HCT116 (cell line): ENCODE measurements at regions not wholly inside any gene's neighbourhood (a gene's known extent, or its start where the extent isn't known, plus 50 kb on each side); places are given as distances from the start of the nearest gene placed in this dataset.

ENCODE experiments used
- ATAC-seq: fragments of 200-7000 bp; cut with Tn5 transposase; 2 replicates; pipeline ENCODE4 v1.9.1; 2020; ENCODE audit warnings: mild to moderate bottlenecking, moderate library complexity
- BruUV-seq: library from RNA; stranded (reverse); fragments of 400-500 nt; replicated peaks from 2 replicates; lab custom pipeline; 2021; lab: Mats Ljungman, UMichigan
- CTCF ChIA-PET: fragments of 300-600 bp; sonication (Branson Sonifier 250); formaldehyde crosslinking; loops from one replicate; lab custom pipeline; 2021; ENCODE audit warnings: antibody characterized with exemption; lab: Charles Lee
- POLR2A ChIA-PET: fragments of 300-600, 350-600 bp; sonication (Branson Sonifier 250); formaldehyde crosslinking; loops from one replicate; lab custom pipeline; 2021; ENCODE audit warnings: antibody characterized with exemption; lab: Charles Lee
- RAD21 ChIA-PET, 2 experiments: fragments of 300-600 bp; sonication (Branson Sonifier 250); formaldehyde crosslinking; loops; one replicate each; lab custom pipeline; 2023; ENCODE audit warnings: low total read pairs in 2 of 2; ENCODE audit not compliant: uncharacterized antibody in 2 of 2, unreplicated experiment in 2 of 2, low non-redundant PET in 1 of 2; lab: Charles Lee
- DNase-seq: peaks from one replicate; pipeline ENCODE4 v3.0.0-alpha.2; 2010; ENCODE audit warnings: low read depth, low spot score
- H2AFZ ChIP-seq: fragments of 200-600 bp; shearing (Covaris generic), sonication (generic); 2 replicates; pipeline ENCODE4 v1.6.1; 2017; ENCODE audit warnings: low read depth, mixed run types, mixed read lengths, antibody characterized with exemption, low read length; ENCODE audit not compliant: poor library complexity, severe bottlenecking
- H3K27ac ChIP-seq: 2 replicates; pipeline ENCODE4 v1.5.1; 2012; ENCODE audit warnings: low read depth, low read length
- H3K27me3 ChIP-seq: fragments of 200-600 bp; sonication (generic); 2 replicates; pipeline ENCODE4 v1.6.1; 2016; ENCODE audit warnings: mixed run types, low read length, mixed read lengths; ENCODE audit not compliant: insufficient read depth
- H3K36me3 ChIP-seq, 2 experiments: fragments of 200-500 bp in 1 of 2; fragments of 200-600 bp in 1 of 2; sonication (Bioruptor generic) in 1 of 2; sonication (generic) in 1 of 2; 2 replicates each; pipeline versions ENCODE4 v1.5.1 to v1.6.1; 2014 to 2016; ENCODE audit warnings: low read length in 2 of 2, inconsistent platforms in 1 of 2, mixed read lengths in 1 of 2, mixed run types in 1 of 2; ENCODE audit not compliant: insufficient read depth in 2 of 2, control insufficient read depth in 1 of 2
- H3K4me1 ChIP-seq, 2 experiments: fragments of 200-600 bp in 1 of 2; sonication (generic) in 1 of 2; 2 replicates each; pipeline versions ENCODE4 v1.5.1 to v1.6.1; 2012 to 2017; ENCODE audit warnings: low read length in 2 of 2, inconsistent platforms in 1 of 2, mild to moderate bottlenecking in 1 of 2, mixed read lengths in 1 of 2, mixed run types in 1 of 2, moderate library complexity in 1 of 2; ENCODE audit not compliant: insufficient read depth in 2 of 2, control insufficient read depth in 1 of 2
- H3K4me2 ChIP-seq: fragments of 200-600 bp; sonication (generic); 2 replicates; pipeline ENCODE4 v1.6.1; 2017; ENCODE audit warnings: mixed run types, low read length, mixed read lengths
- H3K4me3 ChIP-seq, 2 experiments: fragments of 200-600 bp in 1 of 2; sonication (generic) in 1 of 2; replicated peaks in 1 of 2; 2 replicates each; pipeline ENCODE4 v1.5.1; 2011 to 2016; ENCODE audit warnings: low read length in 2 of 2, control low read depth in 1 of 2, low read depth in 1 of 2, mild to moderate bottlenecking in 1 of 2, mixed read lengths in 1 of 2, mixed run types in 1 of 2
- H3K79me2 ChIP-seq: fragments of 200-600 bp; sonication (generic); 2 replicates; pipeline ENCODE4 v1.6.1; 2017; ENCODE audit warnings: mild to moderate bottlenecking, mixed run types, low read length, moderate library complexity, mixed read lengths; ENCODE audit not compliant: insufficient read depth
- H3K9ac ChIP-seq: fragments of 200-600 bp; sonication (generic); 2 replicates; pipeline ENCODE4 v1.6.1; 2016; ENCODE audit warnings: low read length, mixed read lengths
- H3K9me2 ChIP-seq: fragments of 200-600 bp; sonication (generic), shearing (Covaris generic); 2 replicates; pipeline ENCODE4 v1.6.1; 2017; ENCODE audit warnings: mixed run types, mild to moderate bottlenecking, moderate library complexity; ENCODE audit not compliant: insufficient read depth
- H3K9me3 ChIP-seq, 2 experiments: fragments of 200-500 bp in 1 of 2; fragments of 200-600 bp in 1 of 2; sonication (Bioruptor generic) in 1 of 2; sonication (generic) in 1 of 2; 2 replicates each; pipeline ENCODE4 v1.6.1; 2014 to 2017; ENCODE audit warnings: low read length in 2 of 2, mixed read lengths in 2 of 2, inconsistent platforms in 1 of 2, low read depth in 1 of 2, mild to moderate bottlenecking in 1 of 2, mixed run types in 1 of 2, moderate library complexity in 1 of 2; ENCODE audit not compliant: control insufficient read depth in 1 of 2, insufficient read depth in 1 of 2
- H4K20me1 ChIP-seq: fragments of 200-600 bp; sonication (generic), shearing (Covaris generic); 2 replicates; pipeline ENCODE4 v1.6.1; 2017; ENCODE audit warnings: mixed run types, mild to moderate bottlenecking, moderate library complexity; ENCODE audit not compliant: insufficient read depth
- JUND ChIP-seq: IDR thresholded peaks from 2 replicates; pipeline ENCODE4 v1.6.1; 2012
- POLR2A ChIP-seq: IDR thresholded peaks from 2 replicates; pipeline ENCODE4 v1.7.0; 2011; ENCODE audit warnings: borderline replicate concordance; ENCODE audit not compliant: insufficient read depth, insufficient read length; ENCODE audit errors: extremely low read depth
- RAD21 ChIP-seq: IDR thresholded peaks from 2 replicates; pipeline ENCODE4 v1.6.1; 2012; ENCODE audit warnings: low read depth, mild to moderate bottlenecking
- REST ChIP-seq: IDR thresholded peaks from 2 replicates; pipeline ENCODE4 v1.6.1; 2012; ENCODE audit warnings: low read depth
- ZFX ChIP-seq: fragments of 450-650 bp; IDR thresholded peaks from 2 replicates; pipeline ENCODE4 v1.6.1; 2017
- ZNF274 ChIP-seq: fragments of 200-500 bp; sonication (Bioruptor generic); IDR thresholded peaks from 2 replicates; pipeline ENCODE4 v1.6.1; 2014; ENCODE audit warnings: mild to moderate bottlenecking, low read depth, low read length, inconsistent platforms
- intact Hi-C: fragments of 100-400 bp; cut with micrococcal nuclease; formaldehyde crosslinking; loops from 2 replicates; pipeline ENCODE4 v1.10.0; 2022
- TF ChIP-seq, protein P1 (sequence below), 3 experiments: fragments of 200-600 bp in 1 of 3; sonication (generic) in 1 of 3; IDR thresholded peaks in 2 of 3; conservative IDR thresholded peaks in 1 of 3; 2 replicates each; pipeline ENCODE4 v1.5.1; 2012 to 2017; ENCODE audit warnings: low read depth in 2 of 3, low read length in 2 of 3, antibody characterized with exemption in 1 of 3, borderline replicate concordance in 1 of 3, control low read depth in 1 of 3, mild to moderate bottlenecking in 1 of 3, mixed read lengths in 1 of 3, mixed run types in 1 of 3, moderate library complexity in 1 of 3; ENCODE audit not compliant: insufficient read depth in 1 of 3

DNA sequence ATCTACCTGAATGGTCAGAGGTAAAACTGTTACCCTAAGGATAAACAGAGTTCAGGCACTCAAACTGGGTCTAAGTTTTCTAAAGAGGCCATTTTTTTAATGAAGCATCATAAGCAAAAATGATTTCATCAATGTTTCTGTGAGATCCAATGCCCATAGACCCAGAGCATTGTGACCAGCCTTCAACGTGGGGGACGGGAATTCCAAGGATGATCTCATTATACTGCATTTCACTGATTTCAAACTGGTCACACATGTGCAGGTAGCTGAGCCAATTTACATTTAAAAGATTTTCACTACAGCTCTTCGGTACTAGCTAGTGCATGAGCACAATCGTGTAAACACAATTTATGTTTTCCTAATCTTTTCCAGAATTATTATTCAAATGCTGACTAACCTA is 472.9 kb downstream of the DIPK2A start:
- Histone ChIP-seq H3K4me3 (no peak overlapping the region), H4K20me1 (no peaks in the 10 kb centered on the region), H2AFZ (no peak overlapping the region), H3K9me2 (no peaks in the 10 kb centered on the region), H3K27ac (no peak overlapping the region), H3K9ac (no peak overlapping the region), H3K4me2 (no peak overlapping the region), H3K79me2 (no peaks in the 10 kb centered on the region), H3K27me3 (no peaks in the 10 kb centered on the region), H3K4me1 (no peaks in the 10 kb centered on the region), H3K36me3 (no peaks in the 10 kb centered on the region), H3K9me3 (no peaks in the 10 kb centered on the region)
- no peak for ATAC-seq
- no TSS peak for BruUV-seq
- intact Hi-C loops: no loop called here
- CTCF ChIA-PET: no interaction called here
- no peak for DNase-seq
- TF ChIP-seq, protein P1, sequence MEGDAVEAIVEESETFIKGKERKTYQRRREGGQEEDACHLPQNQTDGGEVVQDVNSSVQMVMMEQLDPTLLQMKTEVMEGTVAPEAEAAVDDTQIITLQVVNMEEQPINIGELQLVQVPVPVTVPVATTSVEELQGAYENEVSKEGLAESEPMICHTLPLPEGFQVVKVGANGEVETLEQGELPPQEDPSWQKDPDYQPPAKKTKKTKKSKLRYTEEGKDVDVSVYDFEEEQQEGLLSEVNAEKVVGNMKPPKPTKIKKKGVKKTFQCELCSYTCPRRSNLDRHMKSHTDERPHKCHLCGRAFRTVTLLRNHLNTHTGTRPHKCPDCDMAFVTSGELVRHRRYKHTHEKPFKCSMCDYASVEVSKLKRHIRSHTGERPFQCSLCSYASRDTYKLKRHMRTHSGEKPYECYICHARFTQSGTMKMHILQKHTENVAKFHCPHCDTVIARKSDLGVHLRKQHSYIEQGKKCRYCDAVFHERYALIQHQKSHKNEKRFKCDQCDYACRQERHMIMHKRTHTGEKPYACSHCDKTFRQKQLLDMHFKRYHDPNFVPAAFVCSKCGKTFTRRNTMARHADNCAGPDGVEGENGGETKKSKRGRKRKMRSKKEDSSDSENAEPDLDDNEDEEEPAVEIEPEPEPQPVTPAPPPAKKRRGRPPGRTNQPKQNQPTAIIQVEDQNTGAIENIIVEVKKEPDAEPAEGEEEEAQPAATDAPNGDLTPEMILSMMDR (IDR thresholded peaks at IDR 0.05 in 2 of 3, conservative IDR thresholded peaks at IDR 0.05 in 1 of 3; ENCODE audit: borderline replicate concordance in 1 of 3, insufficient read depth in 1 of 3, low read depth in 2 of 3, low read length in 2 of 3): no peak
- TF ChIP-seq ZNF274 (no peak), POLR2A (no peak), REST (no peak), RAD21 (no peak), ZFX (no peak), JUND (no peak)
- RAD21 ChIA-PET: no interaction called here
- POLR2A ChIA-PET: no interaction called here
